ENCODE measurements at regions not wholly inside any gene's neighbourhood (a gene's known extent, or its start where the extent isn't known, plus 50 kb on each side); places are given as distances from the start of the nearest gene placed in this dataset.

DNA sequence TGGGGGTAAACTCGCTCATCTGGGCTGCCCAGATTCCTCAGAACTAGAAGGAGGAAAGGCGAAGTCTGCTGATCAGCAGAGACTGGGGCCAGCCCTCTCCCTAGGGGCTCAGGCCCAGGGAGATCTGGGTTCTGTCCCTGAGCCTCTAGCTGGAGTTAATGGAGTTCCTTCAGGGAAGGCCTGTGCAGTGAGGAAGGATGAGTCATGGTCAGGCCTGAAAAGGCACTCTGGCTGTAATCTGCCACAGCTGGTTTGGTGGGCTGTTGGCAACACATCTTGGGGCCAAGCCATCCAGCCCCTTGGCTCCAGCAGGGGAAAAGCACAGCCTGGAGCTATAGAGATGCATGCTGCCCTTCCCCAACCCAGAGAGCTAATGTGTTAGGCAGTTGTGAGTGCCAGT lies 459.6 kb downstream of the PRELID2 start (continued):
- TF ChIP-seq, protein P1, sequence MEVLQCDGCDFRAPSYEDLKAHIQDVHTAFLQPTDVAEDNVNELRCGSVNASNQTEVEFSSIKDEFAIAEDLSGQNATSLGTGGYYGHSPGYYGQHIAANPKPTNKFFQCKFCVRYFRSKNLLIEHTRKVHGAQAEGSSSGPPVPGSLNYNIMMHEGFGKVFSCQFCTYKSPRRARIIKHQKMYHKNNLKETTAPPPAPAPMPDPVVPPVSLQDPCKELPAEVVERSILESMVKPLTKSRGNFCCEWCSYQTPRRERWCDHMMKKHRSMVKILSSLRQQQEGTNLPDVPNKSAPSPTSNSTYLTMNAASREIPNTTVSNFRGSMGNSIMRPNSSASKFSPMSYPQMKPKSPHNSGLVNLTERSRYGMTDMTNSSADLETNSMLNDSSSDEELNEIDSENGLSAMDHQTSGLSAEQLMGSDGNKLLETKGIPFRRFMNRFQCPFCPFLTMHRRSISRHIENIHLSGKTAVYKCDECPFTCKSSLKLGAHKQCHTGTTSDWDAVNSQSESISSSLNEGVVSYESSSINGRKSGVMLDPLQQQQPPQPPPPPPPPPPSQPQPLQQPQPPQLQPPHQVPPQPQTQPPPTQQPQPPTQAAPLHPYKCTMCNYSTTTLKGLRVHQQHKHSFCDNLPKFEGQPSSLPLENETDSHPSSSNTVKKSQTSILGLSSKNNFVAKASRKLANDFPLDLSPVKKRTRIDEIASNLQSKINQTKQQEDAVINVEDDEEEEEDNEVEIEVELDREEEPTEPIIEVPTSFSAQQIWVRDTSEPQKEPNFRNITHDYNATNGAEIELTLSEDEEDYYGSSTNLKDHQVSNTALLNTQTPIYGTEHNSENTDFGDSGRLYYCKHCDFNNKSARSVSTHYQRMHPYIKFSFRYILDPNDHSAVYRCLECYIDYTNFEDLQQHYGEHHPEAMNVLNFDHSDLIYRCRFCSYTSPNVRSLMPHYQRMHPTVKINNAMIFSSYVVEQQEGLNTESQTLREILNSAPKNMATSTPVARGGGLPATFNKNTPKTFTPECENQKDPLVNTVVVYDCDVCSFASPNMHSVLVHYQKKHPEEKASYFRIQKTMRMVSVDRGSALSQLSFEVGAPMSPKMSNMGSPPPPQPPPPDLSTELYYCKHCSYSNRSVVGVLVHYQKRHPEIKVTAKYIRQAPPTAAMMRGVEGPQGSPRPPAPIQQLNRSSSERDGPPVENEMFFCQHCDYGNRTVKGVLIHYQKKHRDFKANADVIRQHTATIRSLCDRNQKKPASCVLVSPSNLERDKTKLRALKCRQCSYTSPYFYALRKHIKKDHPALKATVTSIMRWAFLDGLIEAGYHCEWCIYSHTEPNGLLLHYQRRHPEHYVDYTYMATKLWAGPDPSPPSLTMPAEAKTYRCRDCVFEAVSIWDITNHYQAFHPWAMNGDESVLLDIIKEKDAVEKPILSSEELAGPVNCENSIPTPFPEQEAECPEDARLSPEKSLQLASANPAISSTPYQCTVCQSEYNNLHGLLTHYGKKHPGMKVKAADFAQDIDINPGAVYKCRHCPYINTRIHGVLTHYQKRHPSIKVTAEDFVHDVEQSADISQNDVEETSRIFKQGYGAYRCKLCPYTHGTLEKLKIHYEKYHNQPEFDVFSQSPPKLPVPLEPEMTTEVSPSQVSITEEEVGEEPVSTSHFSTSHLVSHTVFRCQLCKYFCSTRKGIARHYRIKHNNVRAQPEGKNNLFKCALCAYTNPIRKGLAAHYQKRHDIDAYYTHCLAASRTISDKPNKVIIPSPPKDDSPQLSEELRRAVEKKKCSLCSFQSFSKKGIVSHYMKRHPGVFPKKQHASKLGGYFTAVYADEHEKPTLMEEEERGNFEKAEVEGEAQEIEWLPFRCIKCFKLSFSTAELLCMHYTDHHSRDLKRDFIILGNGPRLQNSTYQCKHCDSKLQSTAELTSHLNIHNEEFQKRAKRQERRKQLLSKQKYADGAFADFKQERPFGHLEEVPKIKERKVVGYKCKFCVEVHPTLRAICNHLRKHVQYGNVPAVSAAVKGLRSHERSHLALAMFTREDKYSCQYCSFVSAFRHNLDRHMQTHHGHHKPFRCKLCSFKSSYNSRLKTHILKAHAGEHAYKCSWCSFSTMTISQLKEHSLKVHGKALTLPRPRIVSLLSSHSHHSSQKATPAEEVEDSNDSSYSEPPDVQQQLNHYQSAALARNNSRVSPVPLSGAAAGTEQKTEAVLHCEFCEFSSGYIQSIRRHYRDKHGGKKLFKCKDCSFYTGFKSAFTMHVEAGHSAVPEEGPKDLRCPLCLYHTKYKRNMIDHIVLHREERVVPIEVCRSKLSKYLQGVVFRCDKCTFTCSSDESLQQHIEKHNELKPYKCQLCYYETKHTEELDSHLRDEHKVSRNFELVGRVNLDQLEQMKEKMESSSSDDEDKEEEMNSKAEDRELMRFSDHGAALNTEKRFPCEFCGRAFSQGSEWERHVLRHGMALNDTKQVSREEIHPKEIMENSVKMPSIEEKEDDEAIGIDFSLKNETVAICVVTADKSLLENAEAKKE (CRISPR knock-in tag; IDR thresholded peaks at IDR 0.05) = no peak
- TF ChIP-seq ZNF331 (CRISPR knock-in tag; IDR thresholded peaks at IDR 0.05; ENCODE audit: low read depth) = no peak

DNA sequence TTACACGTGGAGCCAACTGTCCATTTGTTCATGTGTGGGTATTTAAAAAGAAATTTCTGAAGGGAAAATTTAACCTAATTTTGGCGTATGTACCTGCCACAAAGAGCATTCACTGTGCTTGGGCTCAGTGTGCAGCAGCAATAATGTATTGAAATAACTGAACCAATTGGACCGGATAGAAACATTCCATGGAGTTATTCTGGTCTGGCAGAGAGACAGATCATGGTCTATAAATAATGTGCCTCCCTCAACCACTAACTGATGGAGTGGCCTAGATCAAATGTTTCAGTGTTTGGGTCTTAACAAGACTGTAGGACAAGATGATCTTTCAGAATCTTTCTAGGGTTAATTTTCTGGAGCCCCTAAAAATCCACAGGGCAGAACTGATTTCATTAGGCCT lies 469.7 kb downstream of the PRELID2 start:
- Mint-ChIP-seq H3K36me3 (ENCODE audit: low read depth) (no peaks in the 10 kb centered on the region), H3K27ac (no peak overlapping the region), H3K4me1 (no peaks in the 10 kb centered on the region), H3K4me3 (no peak overlapping the region), H3K9me3 (no peaks in the 10 kb centered on the region; the same call in 2 of the 3 replicates), H3K27me3 (ENCODE audit: insufficient read depth, low read depth, poor library complexity) (no peaks in the 10 kb centered on the region)
- ATAC-seq = no peak
- Histone ChIP-seq H3K9me2 (ENCODE audit: insufficient read depth) (no peaks in the 10 kb centered on the region; the same call in 1 of the 2 replicates), H3K4me1 (ENCODE audit: insufficient read depth) (no peaks in the 10 kb centered on the region), H3K4me2 (no peak overlapping the region), H3K27ac (ENCODE audit: low read depth) (no peak overlapping the region), H3K4me3 (no peak overlapping the region), H3F3A (replicated peaks; ENCODE audit: low read depth) (no peaks in the 10 kb centered on the region), H3K79me2 (replicated peaks; ENCODE audit: insufficient read depth) (no peaks in the 10 kb centered on the region), H3K36me3 (ENCODE audit: insufficient read depth) (no peaks in the 10 kb centered on the region), H3K27me3 (ENCODE audit: insufficient read depth) (no peaks in the 10 kb centered on the region), H4K20me1 (replicated peaks; ENCODE audit: insufficient read depth) (no peaks in the 10 kb centered on the region), H2AFZ (no peak overlapping the region)
- no peak for DNase-seq (ENCODE audit: low spot score)
- TF ChIP-seq POLR2AphosphoS5 (IDR thresholded peaks at IDR 0.05; ENCODE audit: low read depth) (no peak), CREB1 (CRISPR knock-in tag; IDR thresholded peaks at IDR 0.05; ENCODE audit: low read depth) (no peak), NANOG (IDR thresholded peaks at IDR 0.05; ENCODE audit: borderline replicate concordance) (no peak), ZNF331 (CRISPR knock-in tag; IDR thresholded peaks at IDR 0.05; ENCODE audit: low read depth) (no peak)
- TF ChIP-seq, protein P2, sequence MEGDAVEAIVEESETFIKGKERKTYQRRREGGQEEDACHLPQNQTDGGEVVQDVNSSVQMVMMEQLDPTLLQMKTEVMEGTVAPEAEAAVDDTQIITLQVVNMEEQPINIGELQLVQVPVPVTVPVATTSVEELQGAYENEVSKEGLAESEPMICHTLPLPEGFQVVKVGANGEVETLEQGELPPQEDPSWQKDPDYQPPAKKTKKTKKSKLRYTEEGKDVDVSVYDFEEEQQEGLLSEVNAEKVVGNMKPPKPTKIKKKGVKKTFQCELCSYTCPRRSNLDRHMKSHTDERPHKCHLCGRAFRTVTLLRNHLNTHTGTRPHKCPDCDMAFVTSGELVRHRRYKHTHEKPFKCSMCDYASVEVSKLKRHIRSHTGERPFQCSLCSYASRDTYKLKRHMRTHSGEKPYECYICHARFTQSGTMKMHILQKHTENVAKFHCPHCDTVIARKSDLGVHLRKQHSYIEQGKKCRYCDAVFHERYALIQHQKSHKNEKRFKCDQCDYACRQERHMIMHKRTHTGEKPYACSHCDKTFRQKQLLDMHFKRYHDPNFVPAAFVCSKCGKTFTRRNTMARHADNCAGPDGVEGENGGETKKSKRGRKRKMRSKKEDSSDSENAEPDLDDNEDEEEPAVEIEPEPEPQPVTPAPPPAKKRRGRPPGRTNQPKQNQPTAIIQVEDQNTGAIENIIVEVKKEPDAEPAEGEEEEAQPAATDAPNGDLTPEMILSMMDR (conservative IDR thresholded peaks at IDR 0.05; ENCODE audit: low read depth in 2 of 2) = no peak
- TF ChIP-seq, protein P1 (CRISPR knock-in tag; IDR thresholded peaks at IDR 0.05) = no peak
- TF ChIP-seq, protein P3, sequence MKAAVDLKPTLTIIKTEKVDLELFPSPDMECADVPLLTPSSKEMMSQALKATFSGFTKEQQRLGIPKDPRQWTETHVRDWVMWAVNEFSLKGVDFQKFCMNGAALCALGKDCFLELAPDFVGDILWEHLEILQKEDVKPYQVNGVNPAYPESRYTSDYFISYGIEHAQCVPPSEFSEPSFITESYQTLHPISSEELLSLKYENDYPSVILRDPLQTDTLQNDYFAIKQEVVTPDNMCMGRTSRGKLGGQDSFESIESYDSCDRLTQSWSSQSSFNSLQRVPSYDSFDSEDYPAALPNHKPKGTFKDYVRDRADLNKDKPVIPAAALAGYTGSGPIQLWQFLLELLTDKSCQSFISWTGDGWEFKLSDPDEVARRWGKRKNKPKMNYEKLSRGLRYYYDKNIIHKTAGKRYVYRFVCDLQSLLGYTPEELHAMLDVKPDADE (IDR thresholded peaks at IDR 0.05) = no peak

Measured in GM23338 (cell line).